GM18870 (cell line): ENCODE measurements at regions not wholly inside any gene's neighbourhood (a gene's known extent, or its start where the extent isn't known, plus 50 kb on each side); places are given as distances from the start of the nearest gene placed in this dataset.

ENCODE experiments used
- ATAC-seq: cut with Tn5 transposase; IDR thresholded peaks from one replicate; pipeline ENCODE4 v1.9.1; 2021; ENCODE audit warnings: moderate library complexity; ENCODE audit not compliant: unreplicated experiment

DNA sequence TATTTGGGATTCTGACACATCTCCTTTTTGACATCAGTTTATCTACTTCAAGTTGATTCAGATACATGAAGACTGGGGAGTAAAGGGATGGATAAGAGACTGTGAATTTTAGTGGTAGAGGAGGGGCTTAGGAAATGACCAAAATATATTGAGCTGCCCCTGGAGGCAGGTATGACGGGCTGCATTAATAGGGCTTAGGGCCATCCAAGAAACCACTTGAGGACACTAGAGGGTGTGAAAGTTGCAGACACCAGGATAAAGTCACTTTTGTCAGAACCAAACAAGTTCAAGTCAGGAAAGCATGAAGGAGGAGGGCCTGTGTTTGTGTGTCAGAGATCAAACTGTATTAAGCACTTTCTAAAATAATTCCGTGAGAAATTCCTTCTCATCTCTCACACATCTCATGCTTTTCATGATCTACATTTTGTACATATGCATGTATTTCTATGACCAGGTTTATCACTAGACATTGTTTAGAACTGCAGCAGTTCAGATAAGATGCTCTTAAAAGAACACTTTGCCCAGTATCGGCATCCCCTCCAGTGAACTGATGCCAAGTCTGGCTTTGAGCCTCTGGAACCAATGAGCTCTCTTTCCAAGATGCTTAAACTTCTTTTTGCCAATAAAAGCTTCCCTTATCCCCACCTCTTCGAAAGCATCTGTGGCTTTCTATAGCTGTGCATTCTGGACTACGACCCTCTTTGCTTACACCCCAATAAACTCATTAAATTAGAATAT lies 136.9 kb downstream of the SLC38A1 start:
- no peak for ATAC-seq

DNA sequence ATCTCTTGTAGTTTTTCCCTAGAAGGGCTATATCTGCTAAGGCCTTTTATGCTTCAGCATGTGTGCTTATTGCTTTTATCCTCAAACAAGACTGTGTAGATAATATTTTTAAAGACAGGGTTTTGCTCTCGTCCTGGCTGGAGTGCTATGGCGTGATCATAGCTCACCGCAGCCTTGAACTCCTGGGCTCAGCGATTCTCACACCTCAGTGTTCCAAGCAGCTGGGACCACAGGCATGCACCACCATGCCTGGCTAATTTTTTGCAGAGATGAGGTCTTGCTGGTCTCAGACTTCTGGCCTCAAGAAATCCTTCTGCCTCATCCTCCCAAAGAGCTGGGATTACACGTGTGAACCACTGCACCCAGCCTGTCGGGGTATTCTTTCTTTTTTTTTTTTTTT lies 137.3 kb upstream of the SCAF11 start:
- no peak for ATAC-seq

DNA sequence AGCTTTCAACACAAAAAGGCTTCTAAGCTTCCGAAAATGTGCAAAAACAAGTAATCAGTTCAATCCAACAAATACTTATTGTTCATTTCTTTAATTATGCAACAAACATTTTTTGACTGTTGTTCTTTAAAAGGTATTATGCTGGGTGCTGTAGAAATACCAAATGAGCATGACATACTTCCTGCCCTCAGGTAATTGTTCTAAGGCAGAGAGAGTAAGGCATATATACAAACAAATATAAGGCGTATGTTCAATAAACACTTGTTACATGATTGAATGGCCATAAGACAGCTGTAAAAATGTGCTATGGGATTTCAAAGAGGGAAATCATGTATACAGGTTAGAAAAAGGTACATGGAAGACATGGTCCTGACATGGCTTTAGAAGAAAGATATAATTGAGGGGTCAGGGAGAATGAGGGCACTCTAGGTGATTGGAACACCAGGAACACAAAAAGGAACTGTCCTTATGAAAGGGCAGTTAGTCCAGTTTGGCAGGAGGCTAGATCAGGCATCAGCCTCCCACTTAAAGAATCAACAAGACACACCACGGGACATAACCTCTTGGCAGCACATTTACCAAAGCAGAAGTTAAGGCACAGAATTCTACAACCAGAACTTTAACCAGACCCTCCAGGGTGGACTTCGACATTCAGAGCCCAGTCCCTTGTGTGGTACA lies 135.8 kb upstream of the SCAF11 start:
- ATAC-seq: no peak

DNA sequence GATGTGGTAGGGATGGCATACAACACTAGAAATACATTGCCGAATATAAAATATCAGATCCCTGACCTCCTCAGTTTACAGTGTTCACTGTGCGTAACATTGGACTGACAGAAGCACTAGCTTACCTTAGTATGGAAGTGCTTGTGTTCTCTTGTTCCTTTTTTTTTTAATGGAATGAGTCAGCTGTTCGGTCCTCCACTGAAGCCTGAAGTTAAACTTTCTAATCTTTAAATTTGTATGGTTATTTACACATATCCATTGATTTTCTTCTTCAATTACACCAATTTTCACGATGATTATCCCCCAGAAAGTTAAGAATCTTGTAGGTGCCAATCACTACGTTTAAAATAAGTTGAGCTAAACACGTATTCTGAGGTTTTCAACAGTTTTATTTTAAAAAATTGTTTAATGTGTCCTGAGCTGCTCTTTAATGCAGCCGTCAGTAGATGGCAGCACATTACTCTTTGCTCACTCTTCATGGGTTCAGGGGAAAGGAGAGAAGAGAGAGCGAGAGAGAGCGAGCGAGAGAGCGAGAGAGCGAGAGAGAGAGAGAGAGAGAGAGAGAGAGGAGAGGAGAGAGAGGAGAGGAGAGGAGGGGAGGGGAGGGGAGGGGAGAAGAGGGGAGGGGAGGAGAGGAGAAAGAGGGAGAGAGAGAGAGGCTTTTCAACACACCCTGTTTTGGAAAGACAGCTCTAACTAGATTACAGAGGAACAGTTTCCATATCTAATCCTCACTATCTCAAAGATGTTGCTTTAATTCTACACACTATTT lies 134.7 kb upstream of the SCAF11 start:
- peak; percentile 73 for ATAC-seq

DNA sequence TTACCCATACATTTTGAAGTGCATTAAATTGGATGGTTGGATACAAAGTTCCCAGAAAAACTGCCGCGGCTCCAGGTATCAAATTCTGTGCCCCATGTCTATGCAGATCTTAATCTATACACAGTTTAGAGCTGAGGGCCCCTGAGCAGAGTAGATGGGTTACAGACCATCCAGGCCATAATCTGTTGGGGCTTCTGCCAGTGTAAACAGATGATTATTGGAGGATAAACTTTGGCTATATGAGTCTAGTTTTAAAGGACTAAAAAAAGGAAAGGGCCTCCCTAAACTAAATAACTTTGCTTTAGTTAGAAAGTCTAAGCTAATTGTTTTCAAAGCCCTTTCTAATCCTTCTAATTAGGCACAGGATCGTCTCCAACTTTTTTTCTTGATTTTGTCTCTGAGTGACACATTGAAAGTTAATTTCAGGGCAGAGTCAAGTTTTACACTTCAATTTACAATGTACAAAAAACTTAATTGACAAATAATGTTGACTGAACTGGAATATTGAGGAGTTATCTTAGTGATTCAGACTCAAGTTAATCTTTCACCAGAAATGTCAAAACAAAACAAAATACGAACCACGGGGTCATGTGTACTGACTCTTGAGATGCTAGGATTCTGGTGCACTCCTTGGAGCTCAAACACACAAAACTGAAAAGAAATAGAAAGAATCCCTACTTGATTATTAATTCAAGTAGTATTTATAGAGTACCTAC lies 133.9 kb upstream of the SCAF11 start:
- no peak for ATAC-seq

DNA sequence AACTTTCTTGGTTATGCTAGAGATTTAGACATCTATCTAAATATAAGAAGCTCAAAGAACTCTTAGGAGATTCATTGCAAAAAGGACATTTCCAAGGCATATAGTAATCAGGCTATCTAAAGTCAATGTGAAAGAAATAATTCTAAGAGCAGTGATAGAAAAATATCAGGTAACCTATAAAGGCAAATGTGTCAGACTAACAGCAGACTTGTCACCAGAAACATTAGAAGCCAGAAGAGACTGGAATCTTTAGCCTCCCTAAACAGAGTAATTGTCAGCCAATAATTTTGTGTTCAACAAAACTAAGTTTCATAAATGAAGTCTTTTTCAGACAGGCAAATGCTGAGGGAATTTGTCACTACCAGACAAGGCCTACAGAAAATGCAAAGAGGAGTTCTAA lies 122.0 kb upstream of the SCAF11 start:
- no peak for ATAC-seq

DNA sequence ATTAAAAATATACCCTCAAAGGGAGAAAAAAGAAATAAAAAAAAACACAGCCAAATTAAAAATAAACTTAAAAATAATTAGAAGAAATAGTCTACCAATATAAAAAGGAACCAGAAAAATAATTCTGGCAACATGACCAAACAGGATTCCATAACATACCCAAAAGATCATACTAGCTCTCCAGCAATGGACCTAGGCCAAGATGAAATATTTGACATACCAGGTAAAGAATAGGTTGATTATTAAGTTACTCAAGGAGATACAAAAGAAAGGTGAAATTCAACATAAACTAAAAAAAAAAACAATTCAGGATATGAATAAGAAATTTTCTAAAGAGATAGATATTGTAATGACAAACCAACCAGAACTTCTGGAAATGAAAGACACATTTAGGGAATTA lies 121.3 kb upstream of the SCAF11 start:
- no peak for ATAC-seq

DNA sequence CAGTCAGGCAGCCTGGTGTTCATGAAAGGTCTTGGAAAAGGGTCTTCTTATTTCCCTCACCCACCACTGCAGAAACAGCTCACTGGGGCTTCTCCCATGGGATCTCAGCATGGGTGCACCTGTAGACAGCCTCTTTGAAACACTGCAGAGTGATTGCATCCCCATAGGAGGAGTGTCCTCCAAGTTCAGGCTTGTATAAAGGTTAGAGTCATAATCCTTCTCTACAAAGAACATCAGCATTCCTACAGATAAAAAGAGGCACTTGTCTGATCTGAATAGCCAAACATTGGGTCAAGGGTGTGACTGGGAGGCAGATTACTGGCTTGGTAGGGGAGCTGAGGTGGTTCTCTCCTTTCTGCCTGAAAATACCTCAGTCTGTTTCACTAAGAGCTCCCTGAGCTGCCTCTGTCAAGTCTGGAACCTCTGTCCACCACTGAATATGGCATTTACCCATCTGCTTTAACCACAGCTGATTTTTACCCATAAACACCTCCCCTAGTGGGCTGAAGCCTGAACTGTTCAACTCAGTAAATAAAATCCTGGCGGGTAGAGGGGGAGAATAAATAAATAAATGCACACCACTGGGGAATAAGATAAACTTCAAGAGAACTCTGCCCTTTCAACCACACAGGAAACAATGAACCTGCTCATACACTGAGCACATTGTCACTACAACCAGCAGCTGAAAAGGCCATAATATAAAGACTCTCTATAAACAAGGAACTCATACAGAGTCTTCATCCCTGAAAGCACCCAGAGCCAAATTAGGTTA lies 120.7 kb upstream of the SCAF11 start:
- no peak for ATAC-seq

DNA sequence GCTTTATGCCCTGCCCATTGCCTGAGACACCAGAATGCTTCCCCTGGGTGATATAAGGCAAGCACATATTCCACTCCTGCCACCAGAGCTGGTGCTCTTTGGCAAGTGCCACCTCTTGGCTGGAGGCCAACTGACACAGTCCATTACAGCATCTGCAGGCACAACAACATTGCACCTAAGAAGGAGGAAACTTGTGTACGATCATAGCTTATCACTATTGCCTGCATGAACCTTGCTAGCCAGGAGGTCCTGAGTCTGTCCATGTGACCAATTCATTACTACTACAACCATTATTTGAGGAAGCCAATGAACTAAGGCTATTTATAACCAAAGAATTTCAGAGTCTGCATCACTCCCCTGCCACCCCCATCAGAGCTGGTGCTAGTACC lies 119.8 kb upstream of the SCAF11 start:
- no peak for ATAC-seq

DNA sequence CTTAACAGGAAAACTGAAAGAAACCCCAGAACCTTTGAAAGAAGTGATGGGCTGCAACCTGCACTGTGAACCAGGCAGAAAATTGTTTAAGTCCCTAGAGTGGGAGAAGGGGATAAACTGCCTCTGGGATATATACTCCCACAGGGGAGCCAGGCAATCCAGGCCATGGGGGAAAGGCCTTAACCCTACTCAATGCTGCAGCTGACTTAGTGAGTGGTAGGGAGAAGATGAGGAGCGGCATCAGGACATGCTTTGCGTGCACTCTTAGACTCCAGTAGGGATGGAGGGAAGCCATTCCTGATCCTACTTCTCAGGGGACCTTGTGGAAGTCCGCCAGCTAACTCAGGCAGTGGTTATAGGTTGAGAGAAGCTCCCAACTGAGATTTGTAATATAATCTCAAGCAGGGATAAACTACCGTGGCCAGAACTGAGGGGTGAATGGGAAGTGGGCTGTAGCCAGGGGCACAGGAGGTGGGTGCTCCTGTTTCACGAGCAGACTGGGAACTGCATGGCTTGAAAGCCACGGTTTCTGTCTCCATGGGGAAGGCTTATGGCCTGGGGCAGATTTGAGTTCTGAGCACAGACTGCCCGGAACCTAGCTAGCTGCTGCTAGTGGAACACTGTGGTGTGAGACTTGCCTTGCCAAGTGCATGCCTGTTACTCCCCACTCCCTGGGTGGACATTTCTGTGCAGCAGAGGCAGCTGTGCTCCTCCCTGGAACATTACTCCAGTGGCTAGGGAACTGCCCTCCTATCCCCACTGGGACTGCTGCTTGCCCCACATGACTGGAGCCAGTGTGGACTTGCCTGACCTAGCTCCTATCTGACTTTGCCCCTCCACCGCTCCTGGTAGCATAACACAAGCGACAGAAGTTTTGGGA lies 119.2 kb upstream of the SCAF11 start:
- no peak for ATAC-seq

DNA sequence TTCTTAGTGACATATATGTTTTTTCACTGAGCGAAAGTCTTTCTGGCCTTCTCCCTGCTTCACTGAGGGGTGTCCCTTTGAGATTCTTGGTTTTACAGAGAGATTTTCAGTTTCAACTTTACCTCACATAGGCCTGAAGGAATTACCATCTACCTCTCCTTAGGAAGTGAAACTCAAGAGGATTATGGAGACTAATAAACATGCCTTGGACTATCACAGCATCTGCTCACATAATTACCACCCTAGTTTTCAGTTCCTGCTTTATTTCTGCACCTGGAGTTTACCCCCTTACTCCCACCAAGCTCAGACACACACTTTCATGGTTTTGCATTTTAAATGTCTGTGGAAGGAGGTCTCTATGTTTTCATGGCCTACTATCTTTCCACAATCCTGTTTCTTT lies 118.3 kb upstream of the SCAF11 start:
- peak; percentile 92 for ATAC-seq

DNA sequence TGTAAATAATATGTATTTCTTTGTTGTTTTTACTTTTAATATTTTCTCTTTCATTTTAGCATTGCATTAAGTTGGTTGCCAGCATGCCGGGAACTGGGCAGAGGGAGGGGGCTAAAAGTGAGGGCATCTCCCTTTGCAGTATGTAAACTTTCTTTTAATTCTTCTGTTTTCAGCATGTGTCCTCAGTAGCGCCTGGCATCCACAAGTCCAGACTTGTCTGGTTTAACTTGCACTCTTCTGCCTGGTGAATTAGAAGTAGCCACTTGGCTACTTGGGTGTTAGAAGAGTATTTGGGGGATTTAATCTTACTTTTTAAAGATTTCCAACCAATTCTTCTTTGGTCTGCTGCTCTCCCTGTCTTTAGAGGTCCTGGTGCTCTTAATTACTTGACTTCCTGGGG lies 117.2 kb upstream of the SCAF11 start:
- ATAC-seq: no peak

DNA sequence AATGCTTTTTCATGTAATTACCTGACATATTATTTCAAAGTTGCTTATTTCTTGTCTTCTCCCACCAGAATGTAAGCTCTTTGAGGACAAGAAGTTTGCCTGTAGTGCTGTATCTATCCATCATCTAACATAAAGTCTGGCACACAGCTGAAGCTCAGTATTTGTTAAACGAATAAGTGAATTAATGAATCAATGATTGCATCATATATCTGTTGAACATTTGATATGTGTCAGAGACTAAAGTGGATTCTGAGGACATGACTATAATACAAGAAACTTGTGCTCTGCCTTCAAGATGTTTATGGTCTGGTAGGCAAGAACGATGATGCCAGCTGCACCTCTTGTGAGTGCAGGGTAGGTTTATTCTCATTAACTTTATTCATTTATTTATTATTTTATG lies 115.4 kb upstream of the SCAF11 start:
- no peak for ATAC-seq

DNA sequence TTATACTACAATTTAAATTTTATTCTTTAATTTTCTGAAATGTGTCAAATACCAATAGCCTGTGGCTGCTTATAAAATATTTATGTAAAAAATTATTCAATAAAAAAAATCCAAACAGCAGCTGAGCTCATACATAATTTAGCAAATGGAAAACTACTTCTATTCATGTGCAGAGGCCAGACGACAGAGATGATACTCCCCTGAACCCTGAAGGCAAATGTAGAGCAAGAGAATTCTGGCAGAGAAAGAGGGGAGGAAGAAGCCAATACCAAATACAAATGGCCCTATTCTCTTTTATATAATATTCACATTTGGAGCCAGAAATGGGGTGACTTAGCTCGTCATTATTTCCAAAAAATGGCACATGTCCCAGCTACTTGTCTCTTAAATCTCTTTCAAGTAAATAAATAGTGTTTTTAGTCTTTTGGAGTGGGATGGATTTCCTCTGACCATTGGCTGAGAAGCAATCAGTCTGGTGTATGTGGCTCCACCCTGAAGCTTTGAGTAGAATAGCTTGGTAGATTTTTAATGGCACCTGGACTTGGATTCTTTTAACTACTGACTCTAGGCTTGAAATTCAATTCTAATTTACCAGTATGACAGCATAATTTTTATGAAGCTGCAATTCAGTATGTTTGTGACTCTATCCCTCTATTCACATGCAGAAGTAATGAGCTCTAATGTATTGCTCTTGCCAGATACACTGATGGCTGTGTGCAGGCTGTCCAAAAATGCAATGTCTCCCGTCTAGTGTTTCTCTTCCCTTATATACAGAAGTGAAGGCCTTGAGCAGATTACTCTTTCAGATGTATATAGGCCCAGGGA lies 113.4 kb upstream of the SCAF11 start:
- no peak for ATAC-seq

DNA sequence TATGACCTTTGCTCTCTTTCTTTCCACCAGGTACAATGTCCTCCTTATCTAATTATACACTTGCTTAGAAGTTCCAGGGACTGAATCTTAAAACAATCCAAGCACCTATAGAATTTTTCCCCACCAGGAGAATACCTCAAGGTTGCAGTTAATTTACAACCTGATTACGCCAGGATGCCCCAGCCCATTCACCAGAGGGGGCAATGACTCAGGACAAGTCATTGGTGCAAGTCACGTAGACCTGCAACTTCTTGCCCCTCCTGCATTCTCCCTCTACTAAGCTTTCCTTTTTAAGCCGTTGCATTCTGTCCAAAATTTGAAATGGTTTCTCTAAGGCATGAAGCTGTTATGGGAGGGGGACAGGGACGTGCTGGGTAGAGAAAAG lies 111.1 kb upstream of the SCAF11 start:
- ATAC-seq: no peak

DNA sequence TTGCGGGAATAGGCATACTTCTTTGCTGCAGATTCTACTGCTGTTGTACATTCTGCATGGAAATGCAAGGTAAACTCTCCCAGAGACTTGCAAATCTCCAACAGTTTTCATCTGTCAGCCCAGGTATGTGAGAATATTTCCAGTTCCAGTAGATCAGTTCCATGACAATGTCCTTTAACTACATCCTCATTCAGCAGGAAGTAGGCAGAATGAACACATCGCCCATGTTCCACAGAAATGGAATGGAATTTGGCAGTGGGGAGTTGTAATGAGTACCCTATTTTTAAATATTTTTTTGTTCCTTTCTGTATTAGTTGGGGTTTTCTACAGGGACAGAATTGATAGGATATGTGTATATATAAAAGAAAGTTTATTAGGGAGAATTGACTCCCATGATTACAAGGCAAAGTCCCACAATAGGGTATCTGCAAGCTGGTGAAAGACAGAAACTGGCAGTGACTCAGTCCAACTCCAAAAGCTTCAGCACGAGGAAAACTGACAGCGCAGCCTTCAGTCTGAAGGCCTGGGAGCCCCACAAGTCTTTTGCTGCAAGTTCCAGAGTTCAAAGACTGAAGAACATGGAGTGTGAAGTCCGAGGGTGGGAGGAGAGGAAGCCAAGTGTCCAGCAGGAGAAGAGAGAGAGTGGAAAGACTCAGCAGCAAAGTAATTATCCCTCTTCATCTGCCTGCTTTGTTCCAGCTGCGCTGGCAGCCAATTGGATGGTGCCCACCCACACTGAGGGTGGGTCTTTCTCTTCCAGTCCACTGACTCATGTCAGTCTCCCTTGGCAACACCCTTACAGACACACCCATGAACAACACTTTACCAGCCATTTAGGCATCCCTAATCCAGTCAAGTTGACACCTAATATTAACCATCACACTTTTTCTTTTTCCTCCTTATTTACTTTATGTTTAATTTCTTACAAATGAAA lies 110.4 kb upstream of the SCAF11 start:
- no peak for ATAC-seq

DNA sequence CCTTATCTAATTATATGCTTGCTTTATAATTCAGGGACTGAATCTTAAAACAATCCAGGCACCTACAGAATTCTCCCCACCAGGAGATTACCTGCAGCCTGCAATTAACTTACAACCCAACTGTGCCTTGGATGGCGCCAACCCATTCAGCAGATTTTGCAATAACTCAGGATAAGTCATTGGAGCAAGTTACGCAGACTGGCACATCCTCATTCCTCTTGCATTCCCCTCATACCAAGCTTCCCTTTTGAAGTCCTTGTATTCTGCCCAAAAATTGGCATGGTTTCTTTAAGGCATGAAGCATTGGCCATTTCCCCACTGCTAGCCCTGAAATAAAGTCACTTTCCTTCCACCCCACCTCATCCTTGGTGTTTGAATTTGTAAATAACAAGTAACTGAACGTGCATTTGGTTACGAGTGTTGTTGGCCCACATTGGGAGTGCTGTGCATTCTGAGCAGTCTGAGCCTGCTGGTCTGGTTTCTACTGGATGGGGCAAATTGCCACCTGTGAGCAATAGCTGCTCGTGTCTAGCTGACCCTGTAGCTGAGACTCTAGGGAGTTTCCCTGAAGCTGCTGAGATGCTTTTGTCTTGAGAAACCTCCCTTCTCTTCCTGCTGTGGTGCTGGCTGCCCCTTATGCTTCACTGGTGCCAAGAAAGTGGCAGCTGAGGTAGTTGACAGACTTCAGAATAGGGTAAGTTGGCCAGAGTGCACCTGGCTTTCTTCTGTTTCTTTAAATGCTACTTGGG lies 99.2 kb upstream of the SCAF11 start:
- no peak for ATAC-seq
